OCI-LY1 (cell line): ENCODE measurements at regions not wholly inside any gene's neighbourhood (a gene's known extent, or its start where the extent isn't known, plus 50 kb on each side); places are given as distances from the start of the nearest gene placed in this dataset.

Experiments used
- CTCF ChIP-seq: fragments of 200-600 bp; sonication (generic), shearing (Covaris generic); IDR thresholded peaks from 2 replicates; pipeline ENCODE4 v1.5.1; 2017; ENCODE audit warnings: mild to moderate bottlenecking, antibody characterized with exemption, low read length, moderate library complexity, mixed read lengths
- EZH2 ChIP-seq: fragments of 200-600 bp; sonication (generic), shearing (Covaris generic); IDR thresholded peaks from 2 replicates; pipeline ENCODE4 v1.8.0; 2017; ENCODE audit warnings: borderline replicate concordance, mixed run types, mild to moderate bottlenecking, antibody characterized with exemption, low read length, moderate library complexity, mixed read lengths

- TF ChIP-seq EZH2 (no peak), CTCF (no peak)
These were observed 171.5 kb upstream of the RIPOR2 start for GRCh38 chr6:25107218-25107617.
